Kidney (tissue), 13 donors: ENCODE measurements at regions not wholly inside any gene's neighbourhood (a gene's known extent, or its start where the extent isn't known, plus 50 kb on each side); places are given as distances from the start of the nearest gene placed in this dataset.

ENCODE experiments used
- DNase-seq, 5 donors: peaks; one replicate each; pipeline ENCODE4 v3.0.0-alpha.2; 2013 to 2020
- FAIRE-seq: peaks from 2 replicates; lab custom pipeline; 2012; peaks lifted over from hg19 to GRCh38; lab: Jason Lieb, UNC
- H3K27ac ChIP-seq, 2 donors: one replicate each; pipeline ENCODE4 v1.7.0; 2013; ENCODE audit warnings: low read depth in 2 of 2, low read length in 2 of 2, inconsistent platforms in 1 of 2
- H3K27me3 ChIP-seq: one replicate; pipeline ENCODE4 v1.7.1; 2013; ENCODE audit warnings: low read length, inconsistent platforms; ENCODE audit not compliant: control insufficient read depth, insufficient read depth
- H3K36me3 ChIP-seq, 3 donors: one replicate each; pipeline versions ENCODE4 v1.7.0 to v1.7.1; 2013; ENCODE audit warnings: low read length in 3 of 3, control low read depth in 1 of 3, inconsistent platforms in 1 of 3; ENCODE audit not compliant: insufficient read depth in 3 of 3, control insufficient read depth in 2 of 3
- H3K4me1 ChIP-seq, 3 donors: one replicate each; pipeline versions ENCODE4 v1.7.0 to v1.7.1; 2013; ENCODE audit warnings: low read length in 3 of 3, inconsistent platforms in 1 of 3, low read depth in 1 of 3; ENCODE audit not compliant: control insufficient read depth in 2 of 3, insufficient read depth in 2 of 3
- H3K4me3 ChIP-seq, 3 donors: one replicate each; pipeline versions ENCODE4 v1.7.0 to v1.8.1; 2013; ENCODE audit warnings: low read length in 3 of 3, control low read depth in 1 of 3, inconsistent platforms in 1 of 3
- H3K9ac ChIP-seq, 3 donors: one replicate each; pipeline versions ENCODE4 v1.7.0 to v1.7.1; 2013; ENCODE audit warnings: low read length in 3 of 3, control low read depth in 1 of 3, inconsistent platforms in 1 of 3
- H3K9me3 ChIP-seq, 3 donors: one replicate each; pipeline versions ENCODE4 v1.7.0 to v1.7.1; 2013; ENCODE audit warnings: low read length in 3 of 3, control low read depth in 1 of 3, inconsistent platforms in 1 of 3; ENCODE audit not compliant: control insufficient read depth in 2 of 3, insufficient read depth in 1 of 3
- intact Hi-C: fragments of 100-400 bp; cut with DNase I; formaldehyde crosslinking; loops from one replicate; pipeline ENCODE4 v1.11.1; 2022
- TF ChIP-seq, protein P1 (sequence below): IDR thresholded peaks from 3 replicates; pipeline ENCODE4 v1.5.1; 2012; ENCODE audit warnings: mild to moderate bottlenecking, moderate library complexity, borderline replicate concordance; ENCODE audit not compliant: insufficient read depth; ENCODE audit errors: extremely low read depth
- donor health status: control.
- donor health status: control.
- donor health status: control.
- donor health status: control.
- donor health status: control.
- donor health status: DM: yes; HTN: yes; CAD: no.
- donor health status: Normal renal cell carcinoma (clear cell type).

GRCh38 chr1:102083192-102083591, 86.5 kb upstream of the OLFM3 start:
- H3K27ac ChIP-seq: no peak overlapping the region
- no peak for DNase-seq
- no peaks in the 10 kb centered on the region for H3K27me3 ChIP-seq
- TF ChIP-seq, protein P1, sequence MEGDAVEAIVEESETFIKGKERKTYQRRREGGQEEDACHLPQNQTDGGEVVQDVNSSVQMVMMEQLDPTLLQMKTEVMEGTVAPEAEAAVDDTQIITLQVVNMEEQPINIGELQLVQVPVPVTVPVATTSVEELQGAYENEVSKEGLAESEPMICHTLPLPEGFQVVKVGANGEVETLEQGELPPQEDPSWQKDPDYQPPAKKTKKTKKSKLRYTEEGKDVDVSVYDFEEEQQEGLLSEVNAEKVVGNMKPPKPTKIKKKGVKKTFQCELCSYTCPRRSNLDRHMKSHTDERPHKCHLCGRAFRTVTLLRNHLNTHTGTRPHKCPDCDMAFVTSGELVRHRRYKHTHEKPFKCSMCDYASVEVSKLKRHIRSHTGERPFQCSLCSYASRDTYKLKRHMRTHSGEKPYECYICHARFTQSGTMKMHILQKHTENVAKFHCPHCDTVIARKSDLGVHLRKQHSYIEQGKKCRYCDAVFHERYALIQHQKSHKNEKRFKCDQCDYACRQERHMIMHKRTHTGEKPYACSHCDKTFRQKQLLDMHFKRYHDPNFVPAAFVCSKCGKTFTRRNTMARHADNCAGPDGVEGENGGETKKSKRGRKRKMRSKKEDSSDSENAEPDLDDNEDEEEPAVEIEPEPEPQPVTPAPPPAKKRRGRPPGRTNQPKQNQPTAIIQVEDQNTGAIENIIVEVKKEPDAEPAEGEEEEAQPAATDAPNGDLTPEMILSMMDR: no peak
- H3K4me1 ChIP-seq: no peaks in the 10 kb centered on the region
- no peak overlapping the region for H3K9ac ChIP-seq
- H3K9me3 ChIP-seq: no peaks in the 10 kb centered on the region
- intact Hi-C loops: no loop called here
- no peak for FAIRE-seq
- no peaks in the 10 kb centered on the region for H3K36me3 ChIP-seq
- H3K4me3 ChIP-seq: no peak overlapping the region

DNA sequence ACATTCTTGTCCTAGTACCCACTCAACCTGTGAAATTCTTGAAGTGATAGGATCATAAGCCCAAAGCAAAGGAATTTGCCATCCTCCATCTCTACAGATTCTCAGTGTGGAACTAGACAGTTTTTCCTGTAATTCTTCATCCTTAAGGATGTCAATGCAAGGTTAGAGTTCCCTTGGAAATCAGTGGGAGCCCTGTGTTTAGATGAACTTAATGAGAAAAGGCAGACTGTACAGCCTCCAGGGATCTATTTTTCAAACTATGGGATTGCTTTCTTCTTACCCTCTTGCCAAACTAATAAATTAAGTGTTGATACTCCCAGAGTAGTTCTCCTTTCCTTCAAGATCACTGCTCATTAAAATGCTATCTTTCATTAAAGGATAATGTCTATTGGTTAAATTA, 78.1 kb upstream of the OLFM3 start:
- H3K4me1 ChIP-seq: no peaks in the 10 kb centered on the region
- no peak overlapping the region for H3K9ac ChIP-seq
- H3K27ac ChIP-seq: no peak overlapping the region
- intact Hi-C loops: no loop called here
- H3K9me3 ChIP-seq: no peaks in the 10 kb centered on the region
- H3K36me3 ChIP-seq: no peaks in the 10 kb centered on the region
- TF ChIP-seq, protein P1: no peak
- H3K4me3 ChIP-seq: no peak overlapping the region
- no peak for FAIRE-seq
- DNase-seq: no peak
- no peaks in the 10 kb centered on the region for H3K27me3 ChIP-seq

GRCh38 chr1:102071451-102071850, 74.7 kb upstream of the OLFM3 start:
- Histone ChIP-seq H3K36me3 (no peaks in the 10 kb centered on the region), H3K27ac (no peak overlapping the region), H3K27me3 (no peaks in the 10 kb centered on the region), H3K4me3 (no peak overlapping the region), H3K4me1 (no peaks in the 10 kb centered on the region), H3K9me3 (no peaks in the 10 kb centered on the region), H3K9ac (no peak overlapping the region)
- intact Hi-C loops: no loop called here
- TF ChIP-seq, protein P1: no peak
- no peak for DNase-seq
- no peak for FAIRE-seq

GRCh38 chr1:102050556-102050955, 53.8 kb upstream of the OLFM3 start:
- TF ChIP-seq, protein P1: no peak
- Histone ChIP-seq H3K4me1 (no peaks in the 10 kb centered on the region), H3K9me3 (no peaks in the 10 kb centered on the region), H3K4me3 (no peak overlapping the region), H3K9ac (no peak overlapping the region), H3K36me3 (no peaks in the 10 kb centered on the region), H3K27me3 (no peaks in the 10 kb centered on the region), H3K27ac (no peak overlapping the region)
- FAIRE-seq (no peak), DNase-seq (no peak)
- intact Hi-C loops: no loop called here
